OCI-LY3 (cell line): ENCODE measurements at regions not wholly inside any gene's neighbourhood (a gene's known extent, or its start where the extent isn't known, plus 50 kb on each side); places are given as distances from the start of the nearest gene placed in this dataset.

Source experiments
- H2AFZ ChIP-seq: fragments of 200-600, 300-600 bp; shearing (Covaris generic); 2 replicates; pipeline ENCODE4 v1.6.0; 2014; ENCODE audit warnings: antibody characterized with exemption, low read depth, low read length
- H3K27ac ChIP-seq: fragments of 200-600, 300-600 bp; sonication (generic); 2 replicates; pipeline ENCODE4 v1.5.1; 2014; ENCODE audit warnings: mild to moderate bottlenecking, low read length, moderate library complexity, mixed read lengths
- H3K27me3 ChIP-seq: fragments of 200-600, 300-600 bp; sonication (generic); 2 replicates; pipeline ENCODE4 v1.6.1; 2014; ENCODE audit warnings: low read depth, low read length, mixed read lengths
- H3K36me3 ChIP-seq: fragments of 200-600, 300-600 bp; sonication (generic); replicated peaks from 2 replicates; pipeline ENCODE3; 2014; ENCODE audit warnings: low read depth, low read length, mixed read lengths
- H3K4me1 ChIP-seq: fragments of 300-600, 200-600 bp; sonication (generic); 2 replicates; pipeline ENCODE4 v1.6.1; 2014; ENCODE audit warnings: low read length, mixed read lengths
- H3K4me2 ChIP-seq: fragments of 200-600, 300-600 bp; sonication (generic); 2 replicates; pipeline ENCODE4 v1.6.1; 2014; ENCODE audit warnings: low read length, mixed read lengths
- H3K4me3 ChIP-seq: fragments of 300-600, 200-600 bp; sonication (generic); 2 replicates; pipeline ENCODE4 v1.5.1; 2014; ENCODE audit warnings: antibody characterized with exemption, mild to moderate bottlenecking, low read length, moderate library complexity
- H3K79me2 ChIP-seq: fragments of 300-600, 200-600 bp; shearing (Covaris generic); 2 replicates; pipeline ENCODE4 v1.6.1; 2014; ENCODE audit warnings: mild to moderate bottlenecking, low read length, mixed read lengths
- H3K9ac ChIP-seq: fragments of 300-600, 200-600 bp; shearing (Covaris generic); 2 replicates; pipeline ENCODE4 v1.6.0; 2014; ENCODE audit warnings: mild to moderate bottlenecking, low read length, moderate library complexity
- H3K9me3 ChIP-seq: fragments of 200-600, 300-600 bp; shearing (Covaris generic); 2 replicates; pipeline ENCODE4 v1.6.1; 2014; ENCODE audit warnings: low read length, mixed read lengths; ENCODE audit not compliant: insufficient read depth
- H4K20me1 ChIP-seq: fragments of 200-600, 300-600 bp; sonication (generic); 2 replicates; pipeline ENCODE4 v1.6.1; 2016; ENCODE audit warnings: low read length, mixed read lengths; ENCODE audit not compliant: insufficient read depth
- EZH2phosphoT487 ChIP-seq: fragments of 200-600 bp; shearing (Covaris generic); IDR thresholded peaks from 2 replicates; pipeline ENCODE4 v1.6.1; 2018; ENCODE audit warnings: antibody characterized with exemption, mixed run types, low read depth
- TF ChIP-seq, protein P1 (sequence below): fragments of 200-600, 300-600 bp; sonication (generic); IDR thresholded peaks from 2 replicates; pipeline ENCODE4 v1.5.1; 2014; ENCODE audit warnings: antibody characterized with exemption, low read length, low read depth

DNA sequence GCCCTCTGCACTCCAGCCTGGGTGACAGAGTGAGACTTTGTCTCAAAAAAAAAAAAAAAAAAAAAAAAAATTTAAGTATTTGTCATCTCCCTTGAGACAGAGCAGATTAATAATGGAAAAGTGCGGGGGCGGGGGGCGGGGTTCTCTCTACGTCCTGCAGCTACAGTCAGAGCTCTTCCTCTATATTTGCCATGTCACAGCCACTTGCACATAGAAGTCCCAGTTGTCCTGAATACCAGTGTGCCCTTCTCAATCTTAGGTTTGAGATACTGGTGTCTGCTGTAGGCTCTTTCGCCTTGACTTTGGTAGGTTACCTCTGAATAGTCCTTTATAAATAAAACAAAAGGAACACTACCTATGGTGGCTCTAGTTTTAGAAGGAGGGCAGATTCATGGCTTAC, 237.8 kb upstream of the PGRMC2 start:
- H3K9me3 ChIP-seq, result no peaks in the 10 kb centered on the region
- H3K4me2 ChIP-seq, result no peak overlapping the region
- H3K36me3 ChIP-seq, result no peaks in the 10 kb centered on the region
- H2AFZ ChIP-seq, result no peak overlapping the region
- no peaks in the 10 kb centered on the region for H4K20me1 ChIP-seq
- H3K9ac ChIP-seq, result no peak overlapping the region
- no peaks in the 10 kb centered on the region for H3K79me2 ChIP-seq
- TF ChIP-seq, protein P1, sequence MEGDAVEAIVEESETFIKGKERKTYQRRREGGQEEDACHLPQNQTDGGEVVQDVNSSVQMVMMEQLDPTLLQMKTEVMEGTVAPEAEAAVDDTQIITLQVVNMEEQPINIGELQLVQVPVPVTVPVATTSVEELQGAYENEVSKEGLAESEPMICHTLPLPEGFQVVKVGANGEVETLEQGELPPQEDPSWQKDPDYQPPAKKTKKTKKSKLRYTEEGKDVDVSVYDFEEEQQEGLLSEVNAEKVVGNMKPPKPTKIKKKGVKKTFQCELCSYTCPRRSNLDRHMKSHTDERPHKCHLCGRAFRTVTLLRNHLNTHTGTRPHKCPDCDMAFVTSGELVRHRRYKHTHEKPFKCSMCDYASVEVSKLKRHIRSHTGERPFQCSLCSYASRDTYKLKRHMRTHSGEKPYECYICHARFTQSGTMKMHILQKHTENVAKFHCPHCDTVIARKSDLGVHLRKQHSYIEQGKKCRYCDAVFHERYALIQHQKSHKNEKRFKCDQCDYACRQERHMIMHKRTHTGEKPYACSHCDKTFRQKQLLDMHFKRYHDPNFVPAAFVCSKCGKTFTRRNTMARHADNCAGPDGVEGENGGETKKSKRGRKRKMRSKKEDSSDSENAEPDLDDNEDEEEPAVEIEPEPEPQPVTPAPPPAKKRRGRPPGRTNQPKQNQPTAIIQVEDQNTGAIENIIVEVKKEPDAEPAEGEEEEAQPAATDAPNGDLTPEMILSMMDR, result no peak
- no peak for TF ChIP-seq EZH2phosphoT487
- no peaks in the 10 kb centered on the region for H3K27me3 ChIP-seq
- peaks cover 11% of the 10 kb centered on the region for H3K4me1 ChIP-seq
- no peak overlapping the region for H3K4me3 ChIP-seq
- no peak overlapping the region for H3K27ac ChIP-seq

DNA sequence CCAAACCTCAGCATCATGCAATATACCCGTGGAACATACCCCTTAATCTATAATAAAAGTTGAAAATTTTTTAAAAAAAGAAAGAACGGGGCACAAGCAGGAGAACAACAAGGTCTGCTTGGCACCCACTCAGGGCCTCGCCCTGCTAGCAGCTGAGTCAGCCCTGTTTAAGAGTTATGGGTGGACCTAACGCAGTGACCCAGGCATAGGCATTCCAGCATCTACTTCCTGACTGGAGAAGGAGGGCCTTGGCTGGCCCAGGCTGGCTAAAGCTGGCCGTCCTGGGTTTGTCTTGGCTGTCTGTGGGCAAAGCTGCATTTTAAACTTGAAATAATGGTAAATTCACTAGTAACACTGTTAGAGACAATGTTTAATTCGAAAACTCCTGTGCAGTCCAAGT, 236.7 kb upstream of the PGRMC2 start:
- TF ChIP-seq, protein P1, result no peak
- TF ChIP-seq EZH2phosphoT487, result no peak
- no peaks in the 10 kb centered on the region for H3K27me3 ChIP-seq
- no peaks in the 10 kb centered on the region for H3K9me3 ChIP-seq
- H3K79me2 ChIP-seq, result no peaks in the 10 kb centered on the region
- H3K36me3 ChIP-seq, result no peaks in the 10 kb centered on the region
- no peak overlapping the region for H3K27ac ChIP-seq
- H3K4me2 ChIP-seq, result no peak overlapping the region
- no peak overlapping the region for H3K4me3 ChIP-seq
- no peaks in the 10 kb centered on the region for H4K20me1 ChIP-seq
- no peak overlapping the region for H2AFZ ChIP-seq
- no peak overlapping the region for H3K9ac ChIP-seq
- H3K4me1 ChIP-seq, result peaks cover 11% of the 10 kb centered on the region

DNA sequence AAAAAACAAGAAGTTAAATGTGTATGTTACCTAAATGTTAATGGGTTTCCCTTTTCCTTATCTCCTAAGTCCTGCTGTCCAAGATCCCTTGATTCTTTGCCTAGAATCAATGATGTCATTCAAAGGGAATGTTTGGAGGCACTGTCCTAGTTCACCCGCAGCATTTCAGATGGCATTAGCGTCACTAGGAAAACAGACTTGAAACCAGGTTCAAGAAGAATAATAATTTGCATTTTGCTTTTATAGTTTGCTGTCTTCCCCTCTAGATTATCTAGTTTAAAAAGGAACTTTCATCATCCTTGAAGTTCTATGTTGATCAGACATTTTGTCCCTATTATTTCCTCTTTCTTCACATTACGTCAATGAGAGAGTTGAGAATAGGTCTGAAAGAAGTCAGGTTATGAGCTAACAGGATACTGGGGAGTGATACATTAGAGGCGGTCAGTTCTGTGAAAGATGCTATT, 234.1 kb upstream of the PGRMC2 start:
- Histone ChIP-seq H3K27ac (no peak overlapping the region), H4K20me1 (no peaks in the 10 kb centered on the region), H3K9ac (no peak overlapping the region), H3K36me3 (no peaks in the 10 kb centered on the region), H3K4me3 (no peak overlapping the region), H3K27me3 (no peaks in the 10 kb centered on the region), H3K79me2 (no peaks in the 10 kb centered on the region), H3K4me2 (no peak overlapping the region), H2AFZ (no peak overlapping the region), H3K9me3 (no peaks in the 10 kb centered on the region), H3K4me1 (peaks cover 24% of the 10 kb centered on the region)
- TF ChIP-seq EZH2phosphoT487, result no peak
- TF ChIP-seq, protein P1, result no peak

DNA sequence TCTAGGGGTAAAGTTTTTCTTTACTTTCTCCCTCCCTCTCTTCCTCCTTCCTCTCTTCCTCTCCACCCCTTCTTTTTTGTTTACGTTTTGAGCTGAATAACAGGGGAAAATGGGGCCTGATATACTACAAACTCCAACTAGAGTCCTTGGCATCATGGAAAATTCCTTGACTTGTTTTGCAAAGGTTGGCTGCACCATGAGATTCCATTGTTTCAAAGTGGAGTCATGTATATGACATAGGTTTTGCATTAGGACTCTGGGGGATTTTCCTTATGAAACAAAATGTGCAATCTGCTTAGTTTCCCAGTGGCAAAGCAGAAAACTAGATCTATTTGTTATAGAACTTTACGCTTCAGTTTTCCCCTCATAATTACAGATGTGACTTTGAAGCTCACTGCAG, 233.5 kb upstream of the PGRMC2 start:
- TF ChIP-seq, protein P1, result no peak
- no peak for TF ChIP-seq EZH2phosphoT487
- Histone ChIP-seq H3K36me3 (no peaks in the 10 kb centered on the region), H3K27ac (no peak overlapping the region), H3K79me2 (no peaks in the 10 kb centered on the region), H3K4me3 (no peak overlapping the region), H3K27me3 (no peaks in the 10 kb centered on the region), H3K9ac (no peak overlapping the region), H2AFZ (no peak overlapping the region), H4K20me1 (no peaks in the 10 kb centered on the region), H3K9me3 (no peaks in the 10 kb centered on the region), H3K4me2 (no peak overlapping the region), H3K4me1 (peaks cover 29% of the 10 kb centered on the region)
